Upper lobe of left lung (tissue), 4 donors: ENCODE measurements at regions not wholly inside any gene's neighbourhood (a gene's known extent, or its start where the extent isn't known, plus 50 kb on each side); places are given as distances from the start of the nearest gene placed in this dataset.

Source experiments
- CTCF ChIP-seq, 6 experiments: fragments of 450-650 bp in 4 of 6; fragments of 200-600 bp in 2 of 6; sonication (generic) in 2 of 6; IDR thresholded peaks; one replicate each; pipeline ENCODE4 v1.5.1; 2016 to 2019; ENCODE audit warnings: antibody characterized with exemption in 6 of 6
- EP300 ChIP-seq, 4 donors: sonication (generic); formaldehyde crosslinking; IDR thresholded peaks; one replicate each; pipeline ENCODE4 v1.5.1; 2017; ENCODE audit warnings: antibody characterized with exemption in 4 of 4, control low read depth in 2 of 4
- POLR2A ChIP-seq, 4 donors: fragments of 450-650 bp; IDR thresholded peaks; one replicate each; pipeline ENCODE4 v1.5.1; 2016 to 2017; ENCODE audit warnings: antibody characterized with exemption in 4 of 4, mild to moderate bottlenecking in 2 of 4
- POLR2AphosphoS5 ChIP-seq, 2 donors: sonication (generic); formaldehyde crosslinking; IDR thresholded peaks; one replicate each; pipeline ENCODE4 v1.5.1; 2017; ENCODE audit warnings: antibody characterized with exemption in 2 of 2

- TF ChIP-seq POLR2A (IDR thresholded peaks at IDR 0.05) (no peak), CTCF (IDR thresholded peaks at IDR 0.05) (no peak), POLR2AphosphoS5 (IDR thresholded peaks at IDR 0.05) (no peak), EP300 (IDR thresholded peaks at IDR 0.05) (no peak)
Measured at GRCh38 chrX:115946059-115946458, 224.5 kb upstream of the AGTR2 start.
